K562 (cell line): ENCODE measurements at regions not wholly inside any gene's neighbourhood (a gene's known extent, or its start where the extent isn't known, plus 50 kb on each side); places are given as distances from the start of the nearest gene placed in this dataset.

Experiments used
- ATAC-seq: fragments of 200-7000 bp; cut with Tn5 transposase; 3 replicates; pipeline ENCODE4 v1.9.1; 2020; ENCODE audit warnings: moderate library complexity
- BruUV-seq: library from RNA; stranded (reverse); fragments of 400-500 nt; replicated peaks from 2 replicates; lab custom pipeline; 2021; lab: Mats Ljungman, UMichigan
- CTCF ChIA-PET: fragments of 300-600 bp; formaldehyde crosslinking; extraction: SDS; loops from one replicate; lab custom pipeline; 2021; ENCODE audit warnings: low intra/inter-chr PET ratio; lab: Yijun Ruan, JAX
- POLR2A ChIA-PET: fragments of 300-600, 350-650 bp; sonication (Branson Sonifier 250); formaldehyde crosslinking; extraction: SDS; loops from one replicate; lab custom pipeline; 2021; ENCODE audit warnings: antibody characterized with exemption, inconsistent platforms; lab: Yijun Ruan, JAX
- DNase-seq, 4 experiments: peaks; one replicate each; pipeline versions ENCODE4 v3.0.0 to v3.0.0-alpha.2; 2011 to 2018; ENCODE audit warnings: low spot score in 3 of 4, mixed read lengths in 3 of 4; ENCODE audit errors: extremely low read depth in 1 of 4
- FAIRE-seq: peaks from 2 replicates; lab custom pipeline; 2011; peaks lifted over from hg19 to GRCh38; lab: Jason Lieb, UNC
- H2AFZ ChIP-seq: 2 replicates; pipeline ENCODE4 v1.6.0; 2011; ENCODE audit warnings: low read depth, low read length, control low read depth, inconsistent platforms
- H3K27ac ChIP-seq: fragments of 200-600 bp; 3 replicates; pipeline ENCODE4 v1.8.0; 2011; ENCODE audit warnings: low read depth, mild to moderate bottlenecking, control low read depth, inconsistent platforms, low read length, moderate library complexity, mixed read lengths; ENCODE audit errors: extremely low read depth
- H3K27me3 ChIP-seq, 2 experiments: fragments of 300-600 bp in 1 of 2; 2 replicates in 1 of 2; 3 replicates in 1 of 2; pipeline versions ENCODE4 v1.6.0 to v1.8.0; 2011; ENCODE audit warnings: inconsistent platforms in 2 of 2, low read length in 2 of 2, mild to moderate bottlenecking in 1 of 2, mixed read lengths in 1 of 2, moderate library complexity in 1 of 2; ENCODE audit not compliant: control insufficient read depth in 2 of 2, insufficient read depth in 2 of 2
- H3K36me3 ChIP-seq: fragments of 300-600 bp; 3 replicates; pipeline ENCODE4 v1.8.0; 2011; ENCODE audit warnings: mild to moderate bottlenecking, low read length, inconsistent platforms; ENCODE audit not compliant: control insufficient read depth, insufficient read depth
- H3K4me1 ChIP-seq, 2 experiments: fragments of 200-600 bp in 1 of 2; replicated peaks in 1 of 2; 2 replicates in 1 of 2; 3 replicates in 1 of 2; pipeline versions ENCODE4 v1.5.1 to v1.8.0; 2011; ENCODE audit warnings: inconsistent platforms in 2 of 2, low read length in 2 of 2, mild to moderate bottlenecking in 1 of 2, mixed read lengths in 1 of 2, moderate library complexity in 1 of 2; ENCODE audit not compliant: control insufficient read depth in 2 of 2, insufficient read depth in 2 of 2
- H3K4me2 ChIP-seq: 2 replicates; pipeline ENCODE4 v1.6.1; 2011; ENCODE audit warnings: low read length, control low read depth, inconsistent platforms, mixed read lengths; ENCODE audit not compliant: insufficient read depth
- H3K4me3 ChIP-seq: fragments of 200-600 bp; sonication (generic), shearing (Covaris generic); 2 replicates; pipeline ENCODE4 v1.5.1; 2016; ENCODE audit warnings: control low read depth, inconsistent platforms
- H3K79me2 ChIP-seq: fragments of 200-600 bp; 3 replicates; pipeline ENCODE4 v1.8.0; 2011; ENCODE audit warnings: low read length, inconsistent platforms; ENCODE audit not compliant: control insufficient read depth, insufficient read depth
- H3K9ac ChIP-seq, 2 experiments: 2 replicates each; pipeline versions ENCODE4 v1.6.0 to v1.6.1; 2011; ENCODE audit warnings: low read depth in 2 of 2, low read length in 2 of 2, control low read depth in 1 of 2, inconsistent platforms in 1 of 2, mild to moderate bottlenecking in 1 of 2, mixed read lengths in 1 of 2; ENCODE audit not compliant: insufficient read depth in 1 of 2
- H3K9me1 ChIP-seq: one replicate; pipeline ENCODE4 v1.6.0; 2011; ENCODE audit warnings: inconsistent platforms, mild to moderate bottlenecking, low read length, moderate library complexity; ENCODE audit not compliant: control insufficient read depth, insufficient read depth
- H3K9me3 ChIP-seq: replicated peaks from 2 replicates; pipeline ENCODE4 v1.5.1; 2011; ENCODE audit warnings: low read depth, low read length, inconsistent platforms; ENCODE audit not compliant: control insufficient read depth, insufficient read depth
- H4K20me1 ChIP-seq: replicated peaks from 2 replicates; pipeline ENCODE4 v1.6.1; 2011; ENCODE audit warnings: low read length, inconsistent platforms, mixed read lengths; ENCODE audit not compliant: control insufficient read depth, insufficient read depth
- CBFA2T3 ChIP-seq: fragments of 450-650 bp; IDR thresholded peaks from 2 replicates; pipeline ENCODE4 v1.6.1; 2017
- HLTF ChIP-seq: fragments of 450-650 bp; IDR thresholded peaks from 2 replicates; pipeline ENCODE4 v1.6.1; 2016
- NUFIP1 ChIP-seq: fragments of 450-650 bp; IDR thresholded peaks from 2 replicates; pipeline ENCODE4 v1.6.1; 2018; ENCODE audit not compliant: partially characterized antibody
- SETDB1 ChIP-seq: IDR thresholded peaks from one replicate; pipeline ENCODE4 v1.6.1; 2012; ENCODE audit warnings: low read length, control low read depth, inconsistent platforms
- SNRNP70 ChIP-seq: fragments of 200-400 bp; formaldehyde crosslinking; optimal IDR thresholded peaks from 2 replicates; pipeline ENCODE3; 2017; ENCODE audit warnings: low read depth, low read length
- ZBTB49 ChIP-seq: sonication (generic); formaldehyde crosslinking; IDR thresholded peaks from 2 replicates; pipeline ENCODE4 v1.8.0; 2022; ENCODE audit warnings: missing genetic modification reagents, mild to moderate bottlenecking, borderline replicate concordance
- WGBS: fragments of 100-300 bp; shearing (Covaris generic); methylation state at CpG from one replicate; pipeline ENCODE4 v1.1.6; 2016; ENCODE audit warnings: low coverage, mixed read lengths; ENCODE audit not compliant: insufficient coverage; ENCODE audit errors: missing lambda C conversion rate; 5-methylcytosine and 5-hydroxymethylcytosine counted together
- in situ Hi-C: fragments of 300-500 bp; cut with MboI; formaldehyde crosslinking; loops from 4 replicates; pipeline ENCODE4 v1.15.0; 2018; ENCODE audit warnings: inconsistent platforms, mixed read lengths
- intact Hi-C: fragments of 100-400 bp; cut with micrococcal nuclease; formaldehyde crosslinking; loops from 2 replicates; pipeline ENCODE4 v1.14.2; 2022
- TF ChIP-seq, protein P1 (sequence below): fragments of 250-450 bp; sonication (Bioruptor Pico); IDR thresholded peaks from 2 replicates; pipeline ENCODE4 v1.4.0; 2020; ENCODE audit warnings: borderline replicate concordance
- TF ChIP-seq, protein P2 (sequence below): sonication (generic); formaldehyde crosslinking; IDR thresholded peaks from 2 replicates; pipeline ENCODE4 v1.8.0; 2023; ENCODE audit warnings: mild to moderate bottlenecking, missing genetic modification reagents

DNA sequence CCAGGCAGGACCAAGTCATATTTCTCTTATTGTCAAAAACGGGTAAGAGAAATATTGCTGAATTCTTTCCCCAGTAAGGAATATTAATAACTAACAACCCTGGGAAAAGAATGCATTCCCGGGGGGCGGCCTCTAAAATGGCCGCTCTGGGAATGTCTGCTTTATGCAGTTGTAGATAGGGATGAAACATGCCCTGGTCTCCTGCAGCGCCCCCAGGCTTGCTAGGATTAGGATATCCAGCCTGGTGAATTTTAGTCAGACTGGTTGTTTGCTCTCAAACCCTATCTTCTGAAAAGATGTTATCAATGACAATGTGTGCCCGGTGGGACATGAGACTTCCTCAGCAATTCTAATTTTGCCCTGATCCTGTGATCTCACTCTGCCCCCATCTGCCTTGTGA lies 448.1 kb downstream of the PTH2R start:
- in situ Hi-C loops (no loop called here), intact Hi-C loops (no loop called here)
- ChIA-PET CTCF (no interaction called here), POLR2A (no interaction called here)
- Histone ChIP-seq H3K36me3 (no peaks in the 10 kb centered on the region), H3K4me3 (no peak overlapping the region), H2AFZ (no peak overlapping the region), H3K4me2 (no peak overlapping the region), H3K9me1 (no peaks in the 10 kb centered on the region), H3K79me2 (no peaks in the 10 kb centered on the region), H3K9me3 (no peaks in the 10 kb centered on the region), H3K27me3 (no peaks in the 10 kb centered on the region), H4K20me1 (no peaks in the 10 kb centered on the region), H3K27ac (no peak overlapping the region), H3K4me1 (no peaks in the 10 kb centered on the region), H3K9ac (no peak overlapping the region)
- DNase-seq (no peak), FAIRE-seq (no peak), ATAC-seq (no peak)
- TF ChIP-seq, protein P1, sequence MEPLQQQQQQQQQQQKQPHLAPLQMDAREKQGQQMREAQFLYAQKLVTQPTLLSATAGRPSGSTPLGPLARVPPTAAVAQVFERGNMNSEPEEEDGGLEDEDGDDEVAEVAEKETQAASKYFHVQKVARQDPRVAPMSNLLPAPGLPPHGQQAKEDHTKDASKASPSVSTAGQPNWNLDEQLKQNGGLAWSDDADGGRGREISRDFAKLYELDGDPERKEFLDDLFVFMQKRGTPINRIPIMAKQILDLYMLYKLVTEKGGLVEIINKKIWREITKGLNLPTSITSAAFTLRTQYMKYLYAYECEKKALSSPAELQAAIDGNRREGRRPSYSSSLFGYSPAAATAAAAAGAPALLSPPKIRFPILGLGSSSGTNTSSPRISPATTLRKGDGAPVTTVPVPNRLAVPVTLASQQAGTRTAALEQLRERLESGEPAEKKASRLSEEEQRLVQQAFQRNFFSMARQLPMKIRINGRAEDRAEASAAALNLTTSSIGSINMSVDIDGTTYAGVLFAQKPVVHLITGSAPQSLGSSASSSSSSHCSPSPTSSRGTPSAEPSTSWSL = no peak
- no peak for TF ChIP-seq HLTF
- no peak for TF ChIP-seq ZBTB49 (CRISPR knock-in tag)
- TF ChIP-seq, protein P2, sequence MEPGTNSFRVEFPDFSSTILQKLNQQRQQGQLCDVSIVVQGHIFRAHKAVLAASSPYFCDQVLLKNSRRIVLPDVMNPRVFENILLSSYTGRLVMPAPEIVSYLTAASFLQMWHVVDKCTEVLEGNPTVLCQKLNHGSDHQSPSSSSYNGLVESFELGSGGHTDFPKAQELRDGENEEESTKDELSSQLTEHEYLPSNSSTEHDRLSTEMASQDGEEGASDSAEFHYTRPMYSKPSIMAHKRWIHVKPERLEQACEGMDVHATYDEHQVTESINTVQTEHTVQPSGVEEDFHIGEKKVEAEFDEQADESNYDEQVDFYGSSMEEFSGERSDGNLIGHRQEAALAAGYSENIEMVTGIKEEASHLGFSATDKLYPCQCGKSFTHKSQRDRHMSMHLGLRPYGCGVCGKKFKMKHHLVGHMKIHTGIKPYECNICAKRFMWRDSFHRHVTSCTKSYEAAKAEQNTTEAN = no peak
- TF ChIP-seq SETDB1 = no peak
- no peak for TF ChIP-seq SNRNP70
- no peak for TF ChIP-seq CBFA2T3
- no peak for TF ChIP-seq NUFIP1
- WGBS = 49% methylated on average over 6 of the region's 6 CpGs
- BruUV-seq = no TSS peak
